HCT116 (cell line): ENCODE measurements at regions not wholly inside any gene's neighbourhood (a gene's known extent, or its start where the extent isn't known, plus 50 kb on each side); places are given as distances from the start of the nearest gene placed in this dataset.

Experiments used
- CBX3 ChIP-seq: IDR thresholded peaks from 2 replicates; pipeline ENCODE4 v1.6.1; 2012; ENCODE audit warnings: low read depth
- CTCF ChIP-seq, 3 experiments: fragments of 200-600 bp in 1 of 3; sonication (generic) in 1 of 3; IDR thresholded peaks in 2 of 3; conservative IDR thresholded peaks in 1 of 3; 2 replicates each; pipeline ENCODE4 v1.5.1; 2012 to 2017; ENCODE audit warnings: low read depth in 2 of 3, low read length in 2 of 3, antibody characterized with exemption in 1 of 3, borderline replicate concordance in 1 of 3, control low read depth in 1 of 3, mild to moderate bottlenecking in 1 of 3, mixed read lengths in 1 of 3, mixed run types in 1 of 3, moderate library complexity in 1 of 3; ENCODE audit not compliant: insufficient read depth in 1 of 3
- EGR1 ChIP-seq: IDR thresholded peaks from 2 replicates; pipeline ENCODE4 v1.6.1; 2012; ENCODE audit warnings: low read depth
- EZH2 ChIP-seq: fragments of 200-600 bp; sonication (generic); IDR thresholded peaks from 2 replicates; pipeline ENCODE4 v1.6.1; 2017; ENCODE audit warnings: antibody characterized with exemption, mixed run types
- EZH2phosphoT487 ChIP-seq: fragments of 200-600 bp; IDR thresholded peaks from 2 replicates; pipeline ENCODE4 v1.6.1; 2018; ENCODE audit warnings: antibody characterized with exemption, borderline replicate concordance
- JUND ChIP-seq: IDR thresholded peaks from 2 replicates; pipeline ENCODE4 v1.6.1; 2012
- MAX ChIP-seq: IDR thresholded peaks from 2 replicates; pipeline ENCODE4 v1.6.1; 2012
- POLR2A ChIP-seq: IDR thresholded peaks from 2 replicates; pipeline ENCODE4 v1.7.0; 2011; ENCODE audit warnings: borderline replicate concordance; ENCODE audit not compliant: insufficient read depth, insufficient read length; ENCODE audit errors: extremely low read depth
- POLR2AphosphoS5 ChIP-seq: IDR thresholded peaks from 2 replicates; pipeline ENCODE4 v1.6.1; 2011; ENCODE audit warnings: mild to moderate bottlenecking, low read depth, low read length, moderate library complexity
- SP1 ChIP-seq: IDR thresholded peaks from 2 replicates; pipeline ENCODE4 v1.6.1; 2012; ENCODE audit warnings: low read depth
- SRF ChIP-seq: IDR thresholded peaks from 2 replicates; pipeline ENCODE4 v1.6.1; 2012; ENCODE audit warnings: low read depth
- YY1 ChIP-seq: IDR thresholded peaks from 2 replicates; pipeline ENCODE4 v1.6.1; 2011; ENCODE audit warnings: low read length, low read depth, moderate library complexity, mild to moderate bottlenecking; ENCODE audit not compliant: insufficient replicate concordance; ENCODE audit errors: extremely low read depth
- ZFX ChIP-seq: fragments of 450-650 bp; IDR thresholded peaks from 2 replicates; pipeline ENCODE4 v1.6.1; 2017
- ZNF274 ChIP-seq: fragments of 200-500 bp; sonication (Bioruptor generic); IDR thresholded peaks from 2 replicates; pipeline ENCODE4 v1.6.1; 2014; ENCODE audit warnings: mild to moderate bottlenecking, low read depth, low read length, inconsistent platforms

GRCh38 chr9:22683700-22684075 is 237.1 kb downstream of the DMRTA1 start:
- TF ChIP-seq CTCF (IDR thresholded peaks at IDR 0.05 in 2 of 3, conservative IDR thresholded peaks at IDR 0.05 in 1 of 3; ENCODE audit: borderline replicate concordance in 1 of 3, insufficient read depth in 1 of 3, low read depth in 2 of 3, low read length in 2 of 3): no peak
- TF ChIP-seq EZH2phosphoT487: no peak
- no peak for TF ChIP-seq SP1
- no peak for TF ChIP-seq ZNF274
- TF ChIP-seq CBX3: no peak
- no peak for TF ChIP-seq POLR2AphosphoS5
- no peak for TF ChIP-seq ZFX
- no peak for TF ChIP-seq POLR2A
- TF ChIP-seq EGR1: no peak
- no peak for TF ChIP-seq SRF
- TF ChIP-seq MAX: no peak
- no peak for TF ChIP-seq EZH2
- no peak for TF ChIP-seq JUND
- TF ChIP-seq YY1: no peak
